ENCODE measurements at regions not wholly inside any gene's neighbourhood (a gene's known extent, or its start where the extent isn't known, plus 50 kb on each side); places are given as distances from the start of the nearest gene placed in this dataset.

GRCh38 chr3:67294341-67294740 lies 296.2 kb downstream of the KBTBD8 start:
- no CpG with 5 or more reads among the region's 3 CpGs for WGBS, 2 experiments (ENCODE audit: extremely low coverage in 2 of 2, insufficient read length in 1 of 2)
- POLR2A ChIA-PET (ENCODE audit: unreplicated experiment): interaction anchor here (0.5 kb wide), 1 partner anchor 352 kb away, joined by 3 read pairs; no protein-coding TSS in a partner anchor
- no peaks in the 10 kb centered on the region for H3K9me1 ChIP-seq (ENCODE audit: insufficient read depth, low read length)
- H3K18ac ChIP-seq (ENCODE audit: low read depth, low read length): no peak overlapping the region
- H3K27me3 ChIP-seq (ENCODE audit: control insufficient read depth, insufficient read depth, low read length): no peaks in the 10 kb centered on the region
- no peak overlapping the region for H4K8ac ChIP-seq (ENCODE audit: low read depth in 2 of 2, low read length in 2 of 2)
- H2BK15ac ChIP-seq (ENCODE audit: low read depth, low read length): no peak overlapping the region
- H2AK9ac ChIP-seq (replicated peaks; ENCODE audit: low read depth, low read length, poor library complexity): no peak overlapping the region
- no peak overlapping the region for H2BK5ac ChIP-seq (ENCODE audit: low read depth, low read length, poor library complexity, severe bottlenecking)
- H3K4me2 ChIP-seq (ENCODE audit: low read depth, low read length): no peak overlapping the region
- H4K91ac ChIP-seq (ENCODE audit: insufficient read depth, low read depth, low read length): no peak overlapping the region
- no peak overlapping the region for H3K27ac ChIP-seq (ENCODE audit: insufficient read depth, low read length)
- no peak for ATAC-seq (ENCODE audit: low read depth)
- CTCF ChIA-PET: no interaction called here
- no peak for TF ChIP-seq FOS (IDR thresholded peaks at IDR 0.05; ENCODE audit: low read depth, low read length)
- H3K36me3 ChIP-seq (ENCODE audit: control insufficient read depth, insufficient read depth, low read length): no peaks in the 10 kb centered on the region
- H2AFZ ChIP-seq (replicated peaks; ENCODE audit: low read length, poor library complexity): no peak overlapping the region
- H3K14ac ChIP-seq (replicated peaks; ENCODE audit: low read depth, low read length): no peak overlapping the region
- intact Hi-C loops (cut with micrococcal nuclease) (no loop called here), in situ Hi-C loops (cut with MboI; ENCODE audit: low sequenced_read_pairs) (no loop called here), dilution Hi-C loops (cut with HindIII; ENCODE audit: low sequenced_read_pairs, unreplicated experiment) (no loop called here)
- no peak overlapping the region for H2BK20ac ChIP-seq (ENCODE audit: low read depth, low read length)
- H4K5ac ChIP-seq (ENCODE audit: low read depth, low read length): no peak overlapping the region
- no peaks in the 10 kb centered on the region for H3K9me3 ChIP-seq (ENCODE audit: control insufficient read depth, insufficient read depth, low read length)
- no peaks in the 10 kb centered on the region for H3K79me1 ChIP-seq (ENCODE audit: low read depth in 1 of 2, low read length in 2 of 2)
- H3K4me3 ChIP-seq (ENCODE audit: insufficient read depth, low read depth, low read length): no peak overlapping the region
- H4K20me1 ChIP-seq (ENCODE audit: insufficient read depth, low read length): no peaks in the 10 kb centered on the region
- no peak overlapping the region for H2BK120ac ChIP-seq (ENCODE audit: low read depth, low read length)
- no peak overlapping the region for H3K56ac ChIP-seq (ENCODE audit: extremely low read depth, insufficient read depth, low read length)
- H3K9ac ChIP-seq (ENCODE audit: low read depth, low read length): no peak overlapping the region
- H3K4ac ChIP-seq (ENCODE audit: low read depth, low read length): no peak overlapping the region
- H3K23ac ChIP-seq (ENCODE audit: low read depth, low read length): no peak overlapping the region
- no peak overlapping the region for H2AK5ac ChIP-seq (ENCODE audit: low read depth, low read length)
- BruUV-seq (replicated peaks): no TSS peak
- no peaks in the 10 kb centered on the region for H3K4me1 ChIP-seq (ENCODE audit: control insufficient read depth, insufficient read depth, low read length)
- DNase-seq: no peak
